Breast epithelium (tissue), 4 donors: ENCODE measurements at regions not wholly inside any gene's neighbourhood (a gene's known extent, or its start where the extent isn't known, plus 50 kb on each side); places are given as distances from the start of the nearest gene placed in this dataset.

Experiments used
- DNase-seq, 2 donors: peaks; one replicate each; pipeline ENCODE4 v3.0.0-alpha.2; 2019; ENCODE audit warnings: low spot score in 2 of 2
- H3K27ac ChIP-seq, 2 donors: fragments of 200-600 bp; sonication (generic) in 1 of 2; one replicate each; pipeline ENCODE4 v1.5.1; 2016 to 2019; ENCODE audit warnings: mild to moderate bottlenecking in 1 of 2
- H3K27me3 ChIP-seq, 2 donors: fragments of 200-600 bp; sonication (generic) in 1 of 2; one replicate each; pipeline versions ENCODE4 v1.5.1 to v1.6.0; 2017 to 2019; ENCODE audit warnings: control low read depth in 1 of 2, mild to moderate bottlenecking in 1 of 2
- H3K36me3 ChIP-seq: fragments of 200-600 bp; one replicate; pipeline ENCODE4 v1.5.1; 2019
- H3K4me1 ChIP-seq, 2 donors: fragments of 200-600 bp; sonication (generic); one replicate each; pipeline ENCODE4 v1.5.1; 2016 to 2019; ENCODE audit warnings: control low read depth in 1 of 2
- H3K4me3 ChIP-seq, 3 donors: fragments of 200-600 bp; sonication (generic); 1 replicate in 2 of 3; 2 replicates in 1 of 3; pipeline ENCODE4 v1.5.1; 2016 to 2019; ENCODE audit warnings: mild to moderate bottlenecking in 3 of 3, moderate library complexity in 2 of 3
- H3K9me3 ChIP-seq, 2 donors: fragments of 200-600 bp; sonication (generic) in 1 of 2; one replicate each; pipeline ENCODE4 v1.5.1; 2016 to 2019; ENCODE audit warnings: control low read depth in 1 of 2
- CTCF ChIP-seq, 3 donors: fragments of 450-650 bp; IDR thresholded peaks; one replicate each; pipeline ENCODE4 v1.5.1; 2016 to 2017; ENCODE audit warnings: antibody characterized with exemption in 3 of 3, mild to moderate bottlenecking in 3 of 3, moderate library complexity in 3 of 3
- POLR2A ChIP-seq: fragments of 450-650 bp; IDR thresholded peaks from one replicate; pipeline ENCODE4 v1.6.1; 2016; ENCODE audit warnings: antibody characterized with exemption, mild to moderate bottlenecking, moderate library complexity
- POLR2AphosphoS5 ChIP-seq, 3 donors: sonication (generic); formaldehyde crosslinking; IDR thresholded peaks; one replicate each; pipeline ENCODE4 v1.6.1; 2017; ENCODE audit warnings: antibody characterized with exemption in 3 of 3
- intact Hi-C: fragments of 100-400 bp; cut with DNase I; formaldehyde crosslinking; loops from one replicate; pipeline ENCODE4 v1.15.1; 2023; ENCODE audit warnings: low total_unique reads

- no peak overlapping the region for H3K27ac ChIP-seq
- no peaks in the 10 kb centered on the region for H3K27me3 ChIP-seq
- intact Hi-C loops, result no loop called here
- no peaks in the 10 kb centered on the region for H3K4me1 ChIP-seq
- no peak for DNase-seq
- no peaks in the 10 kb centered on the region for H3K9me3 ChIP-seq
- no peak overlapping the region for H3K4me3 ChIP-seq
- no peaks in the 10 kb centered on the region for H3K36me3 ChIP-seq
- TF ChIP-seq POLR2AphosphoS5 (IDR thresholded peaks at IDR 0.05) (no peak), CTCF (IDR thresholded peaks at IDR 0.05) (no peak)
Observed at GRCh38 chr1:57831624-57832023, 407.8 kb upstream of the DAB1 start.

- no peak overlapping the region for H3K4me3 ChIP-seq
- TF ChIP-seq POLR2AphosphoS5 (IDR thresholded peaks at IDR 0.05) (no peak), CTCF (IDR thresholded peaks at IDR 0.05) (no peak), POLR2A (no peak)
- no peak overlapping the region for H3K27ac ChIP-seq
- no peaks in the 10 kb centered on the region for H3K36me3 ChIP-seq
- intact Hi-C loops, result no loop called here
- no peaks in the 10 kb centered on the region for H3K27me3 ChIP-seq
- H3K9me3 ChIP-seq, result no peaks in the 10 kb centered on the region
- H3K4me1 ChIP-seq, result no peaks in the 10 kb centered on the region
- DNase-seq, result no peak
Observed at GRCh38 chr1:57826535-57826934, 402.7 kb upstream of the DAB1 start.

GRCh38 chr1:57824535-57824934, 400.7 kb upstream of the DAB1 start:
- Histone ChIP-seq H3K27me3 (no peaks in the 10 kb centered on the region), H3K9me3 (no peaks in the 10 kb centered on the region), H3K4me1 (no peaks in the 10 kb centered on the region), H3K36me3 (no peaks in the 10 kb centered on the region), H3K27ac (no peak overlapping the region), H3K4me3 (no peak overlapping the region)
- TF ChIP-seq CTCF (IDR thresholded peaks at IDR 0.05), result no peak
- TF ChIP-seq POLR2A, result no peak
- TF ChIP-seq POLR2AphosphoS5 (IDR thresholded peaks at IDR 0.05), result no peak
- DNase-seq, result no peak
- intact Hi-C loops, result no loop called here

- H3K9me3 ChIP-seq, result no peaks in the 10 kb centered on the region
- DNase-seq, result no peak
- H3K4me3 ChIP-seq, result no peak overlapping the region
- no peaks in the 10 kb centered on the region for H3K36me3 ChIP-seq
- H3K27ac ChIP-seq, result no peak overlapping the region
- no peaks in the 10 kb centered on the region for H3K27me3 ChIP-seq
- no peaks in the 10 kb centered on the region for H3K4me1 ChIP-seq
- TF ChIP-seq POLR2AphosphoS5 (IDR thresholded peaks at IDR 0.05) (no peak), POLR2A (no peak), CTCF (IDR thresholded peaks at IDR 0.05) (no peak)
- intact Hi-C loops, result no loop called here
Observed at GRCh38 chr1:57820356-57821095, 396.7 kb upstream of the DAB1 start.

GRCh38 chr1:57819893-57820292, 396.0 kb upstream of the DAB1 start:
- Histone ChIP-seq H3K27ac (no peak overlapping the region), H3K36me3 (no peaks in the 10 kb centered on the region), H3K27me3 (no peaks in the 10 kb centered on the region), H3K4me3 (no peak overlapping the region), H3K9me3 (no peaks in the 10 kb centered on the region), H3K4me1 (no peaks in the 10 kb centered on the region)
- TF ChIP-seq POLR2AphosphoS5 (IDR thresholded peaks at IDR 0.05) (no peak), POLR2A (no peak), CTCF (IDR thresholded peaks at IDR 0.05) (no peak)
- DNase-seq, result no peak
- intact Hi-C loops, result no loop called here
